ENCODE measurements at regions not wholly inside any gene's neighbourhood (a gene's known extent, or its start where the extent isn't known, plus 50 kb on each side); places are given as distances from the start of the nearest gene placed in this dataset.
A peak's percentile ranks its signal among the peaks of the same experiment; 100 is the strongest.

- H3K27me3 ChIP-seq (ENCODE audit: control insufficient read depth, insufficient read depth, low read length), result no peaks in the 10 kb centered on the region
- CTCF ChIA-PET, result no interaction called here
- H3K4me3 ChIP-seq (ENCODE audit: low read depth, low read length), result no peak overlapping the region
- no peak for TF ChIP-seq CTCF (IDR thresholded peaks at IDR 0.05; ENCODE audit: low read depth, low read length)
- peaks cover 5% of the 10 kb centered on the region for H3K9me3 ChIP-seq (ENCODE audit: control insufficient read depth, insufficient read depth, low read length)
- no peak for DNase-seq (ENCODE audit: low read depth, low spot score)
- POLR2A ChIA-PET, result no interaction called here
- H3K27ac ChIP-seq (ENCODE audit: low read depth, low read length), result no peak overlapping the region
Observed at GRCh38 chr12:58241099-58241498, 299.7 kb downstream of the ATP23 start.

GRCh38 chr12:58242796-58243630, 301.6 kb downstream of the ATP23 start:
- no peak overlapping the region for H3K4me3 ChIP-seq (ENCODE audit: low read depth, low read length)
- peaks cover 5% of the 10 kb centered on the region for H3K9me3 ChIP-seq (ENCODE audit: control insufficient read depth, insufficient read depth, low read length)
- CTCF ChIA-PET, result interaction anchor here (0.7 kb wide), 1 partner anchor 19 kb away, joined by 3 read pairs; no protein-coding TSS in a partner anchor
- DNase-seq (ENCODE audit: low read depth, low spot score), result peak; percentile 21
- H3K27me3 ChIP-seq (ENCODE audit: control insufficient read depth, insufficient read depth, low read length), result no peaks in the 10 kb centered on the region
- no peak overlapping the region for H3K27ac ChIP-seq (ENCODE audit: low read depth, low read length)
- no peak for TF ChIP-seq CTCF (IDR thresholded peaks at IDR 0.05; ENCODE audit: low read depth, low read length)
- POLR2A ChIA-PET, result interaction anchor here (1.3 kb wide), 1 partner anchor 68 kb away, joined by 5 read pairs; no protein-coding TSS in a partner anchor

- no peak for DNase-seq (ENCODE audit: low read depth, low spot score)
- Histone ChIP-seq H3K27me3 (ENCODE audit: control insufficient read depth, insufficient read depth, low read length) (no peaks in the 10 kb centered on the region), H3K27ac (ENCODE audit: low read depth, low read length) (no peak overlapping the region), H3K4me3 (ENCODE audit: low read depth, low read length) (no peak overlapping the region), H3K9me3 (ENCODE audit: control insufficient read depth, insufficient read depth, low read length) (peaks cover 5% of the 10 kb centered on the region)
- peak; percentile 24; the same call in 1 of the 2 replicates for TF ChIP-seq CTCF (IDR thresholded peaks at IDR 0.05; ENCODE audit: low read depth, low read length)
- POLR2A ChIA-PET, result no interaction called here
- CTCF ChIA-PET, result interaction anchor here (0.7 kb wide), 1 partner anchor 16 kb away, joined by 3 read pairs; no protein-coding TSS in a partner anchor
Observed at GRCh38 chr12:58247633-58248032, 306.3 kb downstream of the ATP23 start.

GRCh38 chr12:58248599-58248998, 307.2 kb downstream of the ATP23 start:
- Histone ChIP-seq H3K9me3 (ENCODE audit: control insufficient read depth, insufficient read depth, low read length) (peaks cover 5% of the 10 kb centered on the region), H3K27me3 (ENCODE audit: control insufficient read depth, insufficient read depth, low read length) (no peaks in the 10 kb centered on the region), H3K4me3 (ENCODE audit: low read depth, low read length) (no peak overlapping the region), H3K27ac (ENCODE audit: low read depth, low read length) (no peak overlapping the region)
- no peak for DNase-seq (ENCODE audit: low read depth, low spot score)
- no peak for TF ChIP-seq CTCF (IDR thresholded peaks at IDR 0.05; ENCODE audit: low read depth, low read length)
- CTCF ChIA-PET, result no interaction called here
- POLR2A ChIA-PET, result no interaction called here

GRCh38 chr12:58249610-58250009, 308.2 kb downstream of the ATP23 start:
- H3K4me3 ChIP-seq (ENCODE audit: low read depth, low read length), result no peak overlapping the region
- no peak for DNase-seq (ENCODE audit: low read depth, low spot score)
- no peaks in the 10 kb centered on the region for H3K27me3 ChIP-seq (ENCODE audit: control insufficient read depth, insufficient read depth, low read length)
- no peak for TF ChIP-seq CTCF (IDR thresholded peaks at IDR 0.05; ENCODE audit: low read depth, low read length)
- H3K9me3 ChIP-seq (ENCODE audit: control insufficient read depth, insufficient read depth, low read length), result peaks cover 5% of the 10 kb centered on the region
- ChIA-PET POLR2A (no interaction called here), CTCF (no interaction called here)
- H3K27ac ChIP-seq (ENCODE audit: low read depth, low read length), result no peak overlapping the region
